ENCODE measurements at regions not wholly inside any gene's neighbourhood (a gene's known extent, or its start where the extent isn't known, plus 50 kb on each side); places are given as distances from the start of the nearest gene placed in this dataset.
"Not testable (repeated sequence)": the region's sequence is repeated elsewhere in the genome, so short reads cannot be mapped to it uniquely, and the experiment has no call there.

DNA sequence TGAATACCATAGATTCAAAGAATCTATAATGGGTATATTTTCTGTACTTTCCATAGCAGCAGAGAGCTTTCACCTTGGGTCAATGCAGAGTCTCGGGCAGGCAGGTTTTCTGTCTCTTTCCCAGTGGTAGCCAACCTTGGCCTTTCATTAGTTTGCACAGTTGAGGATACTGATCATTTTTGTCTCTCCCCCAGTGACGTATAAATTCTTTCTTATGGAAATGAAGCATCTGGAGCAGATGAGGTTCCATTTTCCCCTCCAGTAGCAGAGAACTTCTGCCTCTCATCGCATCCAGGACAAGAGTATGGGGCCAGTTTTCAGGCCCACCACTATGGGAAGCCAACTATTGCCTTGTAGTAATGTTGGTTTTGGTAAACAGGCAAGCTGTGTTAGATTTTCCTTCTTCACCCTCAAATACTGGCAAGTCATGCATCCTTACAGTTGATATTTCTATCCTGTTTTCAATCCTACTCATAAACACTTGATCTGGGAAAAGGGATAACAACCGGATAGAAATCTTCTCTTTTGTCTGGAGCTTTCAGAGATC, 845.2 kb upstream of the CDH18 start:
- Histone ChIP-seq H3K4me3 (no peak overlapping the region), H3K27me3 (no peaks in the 10 kb centered on the region), H3K4me1 (no peaks in the 10 kb centered on the region), H3K27ac (no peak overlapping the region), H3K9me3 (no peaks in the 10 kb centered on the region), H3K36me3 (ENCODE audit: low read depth, missing control alignments) (no peaks in the 10 kb centered on the region)
- no peak for DNase-seq
- 78 to 96% methylated on average over 4 of the region's 4 CpGs for WGBS, 2 donors
- no peak for TF ChIP-seq POLR2A (IDR thresholded peaks at IDR 0.05)
- TF ChIP-seq, protein P1, sequence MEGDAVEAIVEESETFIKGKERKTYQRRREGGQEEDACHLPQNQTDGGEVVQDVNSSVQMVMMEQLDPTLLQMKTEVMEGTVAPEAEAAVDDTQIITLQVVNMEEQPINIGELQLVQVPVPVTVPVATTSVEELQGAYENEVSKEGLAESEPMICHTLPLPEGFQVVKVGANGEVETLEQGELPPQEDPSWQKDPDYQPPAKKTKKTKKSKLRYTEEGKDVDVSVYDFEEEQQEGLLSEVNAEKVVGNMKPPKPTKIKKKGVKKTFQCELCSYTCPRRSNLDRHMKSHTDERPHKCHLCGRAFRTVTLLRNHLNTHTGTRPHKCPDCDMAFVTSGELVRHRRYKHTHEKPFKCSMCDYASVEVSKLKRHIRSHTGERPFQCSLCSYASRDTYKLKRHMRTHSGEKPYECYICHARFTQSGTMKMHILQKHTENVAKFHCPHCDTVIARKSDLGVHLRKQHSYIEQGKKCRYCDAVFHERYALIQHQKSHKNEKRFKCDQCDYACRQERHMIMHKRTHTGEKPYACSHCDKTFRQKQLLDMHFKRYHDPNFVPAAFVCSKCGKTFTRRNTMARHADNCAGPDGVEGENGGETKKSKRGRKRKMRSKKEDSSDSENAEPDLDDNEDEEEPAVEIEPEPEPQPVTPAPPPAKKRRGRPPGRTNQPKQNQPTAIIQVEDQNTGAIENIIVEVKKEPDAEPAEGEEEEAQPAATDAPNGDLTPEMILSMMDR (IDR thresholded peaks at IDR 0.05): no peak
- intact Hi-C loops (cut with DNase I; ENCODE audit: low total_unique reads): no loop called here

- intact Hi-C loops (cut with DNase I; ENCODE audit: low total_unique reads): no loop called here
- Histone ChIP-seq H3K36me3 (ENCODE audit: low read depth, missing control alignments) (no peaks in the 10 kb centered on the region), H3K4me1 (no peaks in the 10 kb centered on the region)
Observed at GRCh38 chr5:20832204-20833080, 844.4 kb upstream of the CDH18 start.

DNA sequence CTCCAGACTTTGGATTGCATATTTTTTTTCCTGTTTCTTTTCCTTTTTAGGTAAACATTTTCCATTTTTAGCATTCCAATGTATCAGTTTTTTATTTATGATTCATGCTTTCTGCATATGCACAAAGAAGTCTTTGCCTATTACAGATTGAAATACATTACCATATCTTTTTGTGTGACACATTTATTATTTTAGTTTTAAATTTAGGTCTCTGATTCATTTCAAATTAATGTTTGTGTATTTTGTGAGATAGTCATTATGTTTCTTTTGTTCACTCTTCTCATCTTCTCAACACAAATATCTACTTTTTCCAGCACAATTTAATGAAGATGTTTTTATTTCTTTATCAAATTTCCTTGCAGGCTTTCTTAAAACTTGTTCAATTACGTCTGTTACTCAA, 838.0 kb upstream of the CDH18 start:
- H3K27me3 ChIP-seq; intact Hi-C loops (cut with DNase I; ENCODE audit: low total_unique reads); DNase-seq; H3K4me1 ChIP-seq; H3K27ac ChIP-seq; H3K36me3 ChIP-seq (ENCODE audit: low read depth, missing control alignments); H3K9me3 ChIP-seq; H3K4me3 ChIP-seq: not testable (repeated sequence)
- WGBS, 2 donors: 67 to 68% methylated on average over 1 of the region's 1 CpG

More at GRCh38 chr5:20832204-20833080, 844.4 kb upstream of the CDH18 start:
- TF ChIP-seq, protein P1 (IDR thresholded peaks at IDR 0.05): no peak
- no peak for TF ChIP-seq POLR2A (IDR thresholded peaks at IDR 0.05)
- H3K27ac ChIP-seq: no peak overlapping the region
- H3K9me3 ChIP-seq: no peaks in the 10 kb centered on the region
- 78 to 81% methylated on average over 5 of the region's 5 CpGs for WGBS, 2 donors
- no peak for DNase-seq
- no peak overlapping the region for H3K4me3 ChIP-seq
- no peaks in the 10 kb centered on the region for H3K27me3 ChIP-seq

DNA sequence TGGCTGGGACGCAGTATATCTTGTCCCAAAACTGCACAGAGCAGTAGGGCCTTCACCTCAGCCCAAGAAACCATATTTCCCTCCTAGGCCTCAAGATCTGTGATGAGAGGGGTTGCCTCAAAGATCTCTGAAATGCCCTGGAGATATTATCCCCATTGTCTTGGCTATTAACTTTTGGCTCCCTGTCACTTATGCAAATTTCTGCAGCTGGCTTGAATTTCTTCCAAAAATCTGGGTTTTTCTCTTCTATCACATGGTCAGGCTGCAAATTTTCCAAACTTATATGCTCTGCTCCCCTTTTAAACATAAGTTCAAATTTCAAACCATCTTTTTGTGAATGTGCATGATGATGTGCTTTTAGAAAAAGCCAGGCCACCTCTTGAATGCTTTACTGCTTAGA, 809.2 kb upstream of the CDH18 start:
- H3K36me3 ChIP-seq (ENCODE audit: low read depth, missing control alignments); H3K4me3 ChIP-seq; DNase-seq; H3K27ac ChIP-seq; H3K4me1 ChIP-seq; intact Hi-C loops (cut with DNase I; ENCODE audit: low total_unique reads); H3K9me3 ChIP-seq; H3K27me3 ChIP-seq: not testable (repeated sequence)
- WGBS, 2 donors: 94% methylated on average over 1 of the region's 1 CpG; no CpG with 5 or more reads in 1 of the 2 donors

DNA sequence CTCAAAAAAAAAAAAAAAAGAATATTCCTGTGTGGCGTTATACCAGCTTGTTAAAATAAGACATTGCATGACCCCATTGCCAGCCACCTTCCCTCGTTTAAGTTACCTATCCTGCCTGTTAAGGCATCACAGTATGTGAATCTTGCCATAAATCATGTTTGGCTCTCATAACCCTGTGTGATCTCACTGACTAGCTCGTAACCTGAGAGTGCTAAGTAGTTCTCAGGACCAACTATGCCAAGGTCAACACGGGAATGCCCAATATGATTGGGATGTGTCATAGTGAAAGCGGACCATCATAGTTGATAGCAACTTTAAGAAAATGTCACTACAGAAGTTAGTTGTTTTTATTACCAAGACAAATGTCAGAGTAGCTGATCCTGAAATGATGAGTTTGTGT, 796.8 kb upstream of the CDH18 start:
- H3K4me1 ChIP-seq; H3K36me3 ChIP-seq (ENCODE audit: low read depth, missing control alignments); H3K4me3 ChIP-seq; H3K27ac ChIP-seq; H3K9me3 ChIP-seq; H3K27me3 ChIP-seq; intact Hi-C loops (cut with DNase I; ENCODE audit: low total_unique reads); DNase-seq: not testable (repeated sequence)
- WGBS, 2 donors: 46 to 92% methylated on average over 3 of the region's 5 CpGs

DNA sequence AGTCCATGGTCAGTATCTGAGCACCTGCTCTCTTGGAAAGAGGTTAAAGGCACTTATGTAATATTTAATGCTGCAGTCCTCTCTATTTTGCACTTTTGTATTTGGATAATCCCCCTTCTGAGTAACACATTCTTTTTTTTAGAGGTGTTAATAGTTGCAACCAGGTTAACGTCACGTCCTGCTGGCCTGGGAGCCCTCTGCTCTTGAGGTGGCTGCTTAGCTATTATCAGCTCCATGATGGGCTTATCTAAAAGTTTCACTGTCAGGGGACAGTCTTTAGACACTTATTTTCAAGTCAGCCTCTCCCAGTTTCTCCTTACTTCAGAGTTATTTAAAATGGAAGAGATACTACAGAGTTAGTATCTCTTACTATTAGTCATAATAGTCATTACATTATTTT, 795.5 kb upstream of the CDH18 start:
- H3K4me3 ChIP-seq; intact Hi-C loops (cut with DNase I; ENCODE audit: low total_unique reads); H3K4me1 ChIP-seq; H3K27ac ChIP-seq; H3K9me3 ChIP-seq; H3K27me3 ChIP-seq; H3K36me3 ChIP-seq (ENCODE audit: low read depth, missing control alignments); DNase-seq: not testable (repeated sequence)
- 75 to 87% methylated on average over 2 of the region's 2 CpGs for WGBS, 2 donors

DNA sequence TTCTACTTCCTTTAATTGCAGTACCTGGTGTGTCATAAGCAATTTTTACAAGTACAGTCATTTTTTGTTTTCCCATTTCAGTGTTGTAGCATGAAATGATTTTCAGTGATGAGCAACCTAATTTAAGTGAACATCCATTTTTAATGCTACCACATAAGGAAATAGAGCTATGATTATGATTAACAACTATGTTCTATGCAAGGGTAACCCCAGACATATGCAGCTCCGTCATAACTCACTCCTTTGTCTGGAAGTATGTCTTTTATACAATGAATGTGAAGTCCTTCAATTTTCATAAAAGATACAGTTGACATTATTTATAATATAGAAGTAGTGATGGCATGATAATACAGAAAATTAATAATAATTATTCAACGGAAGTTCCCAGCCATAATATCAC, 783.3 kb upstream of the CDH18 start:
- H3K36me3 ChIP-seq (ENCODE audit: low read depth, missing control alignments); DNase-seq; intact Hi-C loops (cut with DNase I; ENCODE audit: low total_unique reads); H3K27me3 ChIP-seq; H3K9me3 ChIP-seq; H3K4me3 ChIP-seq; H3K4me1 ChIP-seq; H3K27ac ChIP-seq: not testable (repeated sequence)
- WGBS, 2 donors: 85 to 87% methylated on average over 2 of the region's 2 CpGs

- H3K36me3 ChIP-seq (ENCODE audit: low read depth, missing control alignments); DNase-seq; H3K27ac ChIP-seq; H3K9me3 ChIP-seq; H3K27me3 ChIP-seq; H3K4me1 ChIP-seq; intact Hi-C loops (cut with DNase I; ENCODE audit: low total_unique reads); H3K4me3 ChIP-seq: not testable (repeated sequence)
- WGBS, 2 donors: no CpG with 5 or more reads among the region's 2 CpGs
Observed at GRCh38 chr5:20765074-20765473, 777.1 kb upstream of the CDH18 start.

GRCh38 chr5:20759459-20759858, 771.5 kb upstream of the CDH18 start:
- H3K4me1 ChIP-seq; H3K36me3 ChIP-seq (ENCODE audit: low read depth, missing control alignments); H3K27me3 ChIP-seq; H3K9me3 ChIP-seq; H3K27ac ChIP-seq; intact Hi-C loops (cut with DNase I; ENCODE audit: low total_unique reads); H3K4me3 ChIP-seq; DNase-seq: not testable (repeated sequence)

DNA sequence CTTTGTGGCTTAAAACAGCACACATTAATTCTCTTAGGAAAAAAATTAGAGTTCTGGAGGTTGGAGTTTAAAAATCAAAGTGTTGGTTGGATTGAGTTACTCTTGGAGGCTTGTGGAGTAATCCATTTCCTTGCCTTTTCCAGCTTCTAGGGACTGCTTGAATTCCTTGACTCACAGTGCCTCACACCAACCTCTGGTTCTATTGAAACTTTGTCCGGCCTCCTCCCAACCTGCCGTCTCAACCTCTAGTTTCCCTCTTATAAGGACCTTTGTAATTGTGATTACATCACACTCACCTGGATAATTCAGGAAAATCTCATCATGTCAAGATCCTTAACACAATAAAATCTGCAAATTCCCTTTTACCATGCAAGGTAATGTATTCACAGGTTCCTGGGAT, 764.2 kb upstream of the CDH18 start:
- DNase-seq; H3K36me3 ChIP-seq (ENCODE audit: low read depth, missing control alignments); H3K9me3 ChIP-seq; H3K27me3 ChIP-seq; H3K27ac ChIP-seq; H3K4me1 ChIP-seq; intact Hi-C loops (cut with DNase I; ENCODE audit: low total_unique reads); H3K4me3 ChIP-seq: not testable (repeated sequence)
- WGBS, 2 donors: 93% methylated on average over 2 of the region's 2 CpGs; no CpG with 5 or more reads in 1 of the 2 donors

Measured in testis (tissue), 2 donors.